HepG2 (cell line): ENCODE measurements at regions not wholly inside any gene's neighbourhood (a gene's known extent, or its start where the extent isn't known, plus 50 kb on each side); places are given as distances from the start of the nearest gene placed in this dataset.

Experiments used
- ATAC-seq: fragments of 200-7000 bp; cut with Tn5 transposase; 3 replicates; pipeline ENCODE4 v1.9.1; 2020; ENCODE audit warnings: mild to moderate bottlenecking, moderate library complexity
- BruUV-seq: library from RNA; stranded (reverse); fragments of 400-500 nt; replicated peaks from 2 replicates; lab custom pipeline; 2021; lab: Mats Ljungman, UMichigan
- CTCF ChIA-PET: fragments of 300-600 bp; formaldehyde crosslinking; extraction: SDS; loops from one replicate; lab custom pipeline; 2021; ENCODE audit warnings: low total read pairs, inconsistent platforms, low intra/inter-chr PET ratio; lab: Yijun Ruan, JAX
- POLR2A ChIA-PET: fragments of 350-600 bp; sonication (Branson Sonifier 250); formaldehyde crosslinking; loops from one replicate; lab custom pipeline; 2020; ENCODE audit warnings: antibody characterized with exemption, inconsistent platforms; lab: Yijun Ruan, JAX
- DNase-seq: peaks from one replicate; pipeline ENCODE4 v3.0.0-alpha.2; 2015; ENCODE audit warnings: low spot score
- FAIRE-seq: peaks from 3 replicates; lab custom pipeline; 2011; peaks lifted over from hg19 to GRCh38; lab: Jason Lieb, UNC
- H2AFZ ChIP-seq: one replicate; pipeline ENCODE4 v1.6.1; 2011; ENCODE audit warnings: low read length, inconsistent platforms
- H3K27ac ChIP-seq: fragments of 300-600 bp; 3 replicates; pipeline ENCODE4 v1.8.0; 2011; ENCODE audit warnings: mixed run types, mild to moderate bottlenecking, mixed read lengths, low read length, inconsistent platforms; ENCODE audit not compliant: insufficient read depth; ENCODE audit errors: extremely low read length
- H3K27me3 ChIP-seq, 2 experiments: fragments of 200-600 bp in 1 of 2; 2 replicates in 1 of 2; 3 replicates in 1 of 2; pipeline versions ENCODE4 v1.6.0 to v1.8.0; 2011; ENCODE audit warnings: low read length in 2 of 2, mild to moderate bottlenecking in 2 of 2, moderate library complexity in 2 of 2, inconsistent platforms in 1 of 2; ENCODE audit not compliant: insufficient read depth in 2 of 2, control insufficient read depth in 1 of 2
- H3K36me3 ChIP-seq, 2 experiments: fragments of 200-600 bp in 1 of 2; replicated peaks in 1 of 2; 2 replicates in 1 of 2; 3 replicates in 1 of 2; pipeline versions ENCODE4 v1.5.1 to v1.8.0; 2011; ENCODE audit warnings: low read length in 2 of 2, inconsistent platforms in 1 of 2; ENCODE audit not compliant: insufficient read depth in 2 of 2, control insufficient read depth in 1 of 2
- H3K4me1 ChIP-seq: 2 replicates; pipeline ENCODE4 v1.5.1; 2012; ENCODE audit warnings: low read length, inconsistent platforms; ENCODE audit not compliant: insufficient read depth
- H3K4me2 ChIP-seq: 2 replicates; pipeline ENCODE4 v1.6.0; 2011; ENCODE audit warnings: low read depth, low read length, inconsistent platforms
- H3K4me3 ChIP-seq, 3 experiments: fragments of 200-600 bp in 1 of 3; sonication (generic), shearing (Covaris generic) in 1 of 3; replicated peaks in 1 of 3; 2 replicates each; pipeline ENCODE4 v1.5.1; 2011 to 2016; ENCODE audit warnings: low read length in 3 of 3, inconsistent platforms in 2 of 3, low read depth in 2 of 3, mild to moderate bottlenecking in 2 of 3, control low read depth in 1 of 3, mixed read lengths in 1 of 3; ENCODE audit not compliant: insufficient read depth in 1 of 3
- H3K79me2 ChIP-seq: one replicate; pipeline ENCODE4 v1.6.1; 2011; ENCODE audit warnings: low read length, inconsistent platforms; ENCODE audit not compliant: insufficient read depth
- H3K9ac ChIP-seq: 2 replicates; pipeline ENCODE4 v1.6.0; 2011; ENCODE audit warnings: mild to moderate bottlenecking, low read depth, low read length, inconsistent platforms; ENCODE audit not compliant: insufficient read depth
- H3K9me3 ChIP-seq: 2 replicates; pipeline ENCODE4 v1.5.1; 2012; ENCODE audit warnings: mild to moderate bottlenecking, low read length
- H4K20me1 ChIP-seq: 2 replicates; pipeline ENCODE4 v1.6.0; 2011; ENCODE audit warnings: inconsistent platforms, mild to moderate bottlenecking, low read length, moderate library complexity; ENCODE audit not compliant: insufficient read depth
- NFE2L1 ChIP-seq: sonication (generic); formaldehyde crosslinking; IDR thresholded peaks from 2 replicates; pipeline ENCODE4 v1.4.0; 2020; ENCODE audit warnings: missing genetic modification reagents, mild to moderate bottlenecking, borderline replicate concordance
- NR2F2 ChIP-seq: IDR thresholded peaks from 2 replicates; pipeline ENCODE4 v1.6.1; 2012; ENCODE audit warnings: low read depth, inconsistent platforms, borderline replicate concordance
- TBX3 ChIP-seq: fragments of 450-650 bp; IDR thresholded peaks from 2 replicates; pipeline ENCODE4 v1.6.1; 2017; ENCODE audit warnings: antibody characterized with exemption, mild to moderate bottlenecking, inconsistent platforms, borderline replicate concordance
- U2AF1 ChIP-seq: fragments of 200-400 bp; formaldehyde crosslinking; optimal IDR thresholded peaks from 2 replicates; pipeline ENCODE3; 2017; ENCODE audit warnings: mild to moderate bottlenecking, low read depth, low read length
- ZNF274 ChIP-seq: sonication (generic); formaldehyde crosslinking; IDR thresholded peaks from 2 replicates; pipeline ENCODE4 v1.5.1; 2020; ENCODE audit warnings: mild to moderate bottlenecking, missing genetic modification reagents
- ZNF484 ChIP-seq: sonication (generic); formaldehyde crosslinking; IDR thresholded peaks from 2 replicates; pipeline ENCODE4 v1.5.1; 2020; ENCODE audit warnings: mild to moderate bottlenecking, low read depth, missing genetic modification reagents, borderline replicate concordance
- ZNF768 ChIP-seq: sonication (generic); formaldehyde crosslinking; IDR thresholded peaks from 2 replicates; pipeline ENCODE4 v1.4.0; 2020; ENCODE audit warnings: missing genetic modification reagents
- ZNF878 ChIP-seq: sonication (generic); formaldehyde crosslinking; IDR thresholded peaks from 2 replicates; pipeline ENCODE4 v1.8.1; 2023; ENCODE audit warnings: mild to moderate bottlenecking, missing genetic modification reagents, moderate library complexity
- WGBS: methylation state at CpG from one replicate; pipeline ENCODE4 v1.1.6; 2017; ENCODE audit warnings: low lambda C conversion rate; 5-methylcytosine and 5-hydroxymethylcytosine counted together
- in situ Hi-C: cut with HindIII; loops from 2 replicates; pipeline ENCODE4 v1.10.0; 2017; ENCODE audit warnings: low pct_unique_long_range_greater_than_20kb; ENCODE audit not compliant: extremely low pct_ligation_motif_present
- intact Hi-C: fragments of 100-400 bp; cut with micrococcal nuclease; formaldehyde crosslinking; loops from one replicate; pipeline ENCODE4 v1.10.0; 2022; ENCODE audit not compliant: unreplicated experiment
- TF ChIP-seq, protein P1 (sequence below): sonication (generic); formaldehyde crosslinking; IDR thresholded peaks from one replicate; pipeline ENCODE4 v1.5.1; 2020; ENCODE audit warnings: mild to moderate bottlenecking, missing genetic modification reagents; ENCODE audit errors: not compliant biosample characterization

DNA sequence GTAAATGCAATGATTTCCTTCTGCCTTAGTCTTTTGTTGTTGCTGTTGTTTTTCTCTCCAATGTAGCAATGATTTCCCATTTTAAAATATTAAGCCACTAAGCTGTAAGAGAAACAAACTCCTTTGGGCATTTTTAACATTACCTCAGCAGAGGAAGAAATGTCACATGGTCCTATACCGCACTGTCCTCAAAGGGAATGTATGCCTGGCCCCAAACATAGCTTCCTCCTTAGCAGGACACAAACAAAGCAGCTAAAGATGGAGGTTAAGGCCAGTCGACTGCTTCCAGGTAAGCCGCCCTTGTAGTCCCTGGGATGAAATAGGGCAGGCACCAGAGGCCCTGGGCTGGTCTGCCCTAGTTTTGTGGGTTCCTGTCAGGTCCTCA lies 249.0 kb downstream of the TSHZ3 start:
- Histone ChIP-seq H3K4me2 (no peak overlapping the region), H3K79me2 (no peaks in the 10 kb centered on the region), H3K36me3 (no peaks in the 10 kb centered on the region), H3K9ac (no peak overlapping the region), H3K4me3 (no peak overlapping the region), H3K27me3 (no peaks in the 10 kb centered on the region), H3K4me1 (no peaks in the 10 kb centered on the region), H3K27ac (no peak overlapping the region), H2AFZ (no peak overlapping the region), H4K20me1 (no peaks in the 10 kb centered on the region), H3K9me3 (peaks cover 5% of the 10 kb centered on the region)
- intact Hi-C loops (no loop called here), in situ Hi-C loops (no loop called here)
- FAIRE-seq (no peak), DNase-seq (no peak), ATAC-seq (no peak)
- WGBS, result 21% methylated on average over 3 of the region's 3 CpGs
- no TSS peak for BruUV-seq
- no peak for TF ChIP-seq TBX3
- no peak for TF ChIP-seq ZNF484 (CRISPR knock-in tag)
- TF ChIP-seq NFE2L1, result no peak
- no peak for TF ChIP-seq ZNF768
- no peak for TF ChIP-seq ZNF274
- TF ChIP-seq, protein P1, sequence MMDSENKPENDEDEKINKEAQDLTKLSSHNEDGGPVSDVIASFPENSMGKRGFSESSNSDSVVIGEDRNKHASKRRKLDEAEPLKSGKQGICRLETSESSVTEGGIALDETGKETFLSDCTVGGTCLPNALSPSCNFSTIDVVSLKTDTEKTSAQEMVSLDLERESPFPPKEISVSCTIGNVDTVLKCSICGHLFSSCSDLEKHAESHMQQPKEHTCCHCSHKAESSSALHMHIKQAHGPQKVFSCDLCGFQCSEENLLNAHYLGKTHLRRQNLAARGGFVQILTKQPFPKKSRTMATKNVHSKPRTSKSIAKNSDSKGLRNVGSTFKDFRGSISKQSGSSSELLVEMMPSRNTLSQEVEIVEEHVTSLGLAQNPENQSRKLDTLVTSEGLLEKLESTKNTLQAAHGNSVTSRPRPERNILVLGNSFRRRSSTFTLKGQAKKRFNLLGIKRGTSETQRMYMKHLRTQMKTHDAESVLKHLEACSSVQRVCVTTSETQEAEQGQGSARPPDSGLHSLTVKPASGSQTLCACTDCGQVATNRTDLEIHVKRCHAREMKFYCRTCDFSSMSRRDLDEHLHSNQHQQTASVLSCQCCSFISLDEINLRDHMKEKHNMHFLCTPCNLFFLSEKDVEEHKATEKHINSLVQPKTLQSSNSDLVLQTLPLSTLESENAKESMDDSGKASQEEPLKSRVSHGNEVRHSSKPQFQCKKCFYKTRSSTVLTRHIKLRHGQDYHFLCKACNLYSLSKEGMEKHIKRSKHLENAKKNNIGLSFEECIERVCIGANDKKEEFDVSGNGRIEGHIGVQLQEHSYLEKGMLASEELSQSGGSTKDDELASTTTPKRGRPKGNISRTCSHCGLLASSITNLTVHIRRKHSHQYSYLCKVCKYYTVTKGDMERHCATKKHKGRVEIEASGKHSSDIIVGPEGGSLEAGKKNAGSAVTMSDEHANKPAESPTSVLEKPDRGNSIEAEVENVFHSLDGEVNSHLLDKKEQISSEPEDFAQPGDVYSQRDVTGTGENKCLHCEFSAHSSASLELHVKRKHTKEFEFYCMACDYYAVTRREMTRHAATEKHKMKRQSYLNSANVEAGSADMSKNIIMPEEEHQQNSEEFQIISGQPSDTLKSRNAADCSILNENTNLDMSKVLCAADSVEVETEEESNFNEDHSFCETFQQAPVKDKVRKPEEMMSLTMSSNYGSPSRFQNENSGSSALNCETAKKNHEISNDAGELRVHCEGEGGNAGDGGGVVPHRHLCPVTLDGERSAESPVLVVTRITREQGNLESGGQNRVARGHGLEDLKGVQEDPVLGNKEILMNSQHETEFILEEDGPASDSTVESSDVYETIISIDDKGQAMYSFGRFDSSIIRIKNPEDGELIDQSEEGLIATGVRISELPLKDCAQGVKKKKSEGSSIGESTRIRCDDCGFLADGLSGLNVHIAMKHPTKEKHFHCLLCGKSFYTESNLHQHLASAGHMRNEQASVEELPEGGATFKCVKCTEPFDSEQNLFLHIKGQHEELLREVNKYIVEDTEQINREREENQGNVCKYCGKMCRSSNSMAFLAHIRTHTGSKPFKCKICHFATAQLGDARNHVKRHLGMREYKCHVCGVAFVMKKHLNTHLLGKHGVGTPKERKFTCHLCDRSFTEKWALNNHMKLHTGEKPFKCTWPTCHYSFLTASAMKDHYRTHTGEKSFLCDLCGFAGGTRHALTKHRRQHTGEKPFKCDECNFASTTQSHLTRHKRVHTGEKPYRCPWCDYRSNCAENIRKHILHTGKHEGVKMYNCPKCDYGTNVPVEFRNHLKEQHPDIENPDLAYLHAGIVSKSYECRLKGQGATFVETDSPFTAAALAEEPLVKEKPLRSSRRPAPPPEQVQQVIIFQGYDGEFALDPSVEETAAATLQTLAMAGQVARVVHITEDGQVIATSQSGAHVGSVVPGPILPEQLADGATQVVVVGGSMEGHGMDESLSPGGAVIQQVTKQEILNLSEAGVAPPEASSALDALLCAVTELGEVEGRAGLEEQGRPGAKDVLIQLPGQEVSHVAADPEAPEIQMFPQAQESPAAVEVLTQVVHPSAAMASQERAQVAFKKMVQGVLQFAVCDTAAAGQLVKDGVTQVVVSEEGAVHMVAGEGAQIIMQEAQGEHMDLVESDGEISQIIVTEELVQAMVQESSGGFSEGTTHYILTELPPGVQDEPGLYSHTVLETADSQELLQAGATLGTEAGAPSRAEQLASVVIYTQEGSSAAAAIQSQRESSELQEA (CRISPR knock-in tag), result no peak
- no peak for TF ChIP-seq ZNF878
- TF ChIP-seq NR2F2, result no peak
- no peak for TF ChIP-seq U2AF1
- POLR2A ChIA-PET, result no interaction called here
- CTCF ChIA-PET, result no interaction called here
